ENCODE measurements at regions not wholly inside any gene's neighbourhood (a gene's known extent, or its start where the extent isn't known, plus 50 kb on each side); places are given as distances from the start of the nearest gene placed in this dataset.
"Not testable (repeated sequence)": the region's sequence is repeated elsewhere in the genome, so short reads cannot be mapped to it uniquely, and the experiment has no call there.

DNA sequence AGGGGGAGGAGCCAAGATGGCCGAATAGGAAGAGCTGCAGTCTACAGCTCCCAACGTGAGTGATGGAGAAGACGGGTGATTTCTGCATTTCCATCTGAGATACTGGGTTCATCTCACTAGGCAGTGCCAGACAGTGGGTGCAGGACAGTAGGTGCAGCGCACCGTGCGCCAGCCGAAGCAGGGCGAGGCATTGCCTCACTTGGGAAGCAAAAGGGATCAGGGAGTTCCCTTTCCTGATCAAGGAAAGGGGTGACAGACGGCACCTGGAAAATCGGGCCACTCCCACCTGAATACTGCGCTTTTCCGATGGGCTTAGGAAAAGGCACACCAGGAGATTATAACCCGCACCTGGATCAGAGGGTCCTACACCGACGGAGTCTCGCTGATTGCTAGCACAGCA, 121.1 kb upstream of the SESTD1 start:
- not testable (repeated sequence) for H3K4me3 ChIP-seq (ENCODE audit: low read depth, low read length); H3K27me3 ChIP-seq (ENCODE audit: control insufficient read depth, insufficient read depth, low read length); H3K36me3 ChIP-seq (ENCODE audit: control insufficient read depth, insufficient read depth, low read length); DNase-seq (ENCODE audit: low read depth); FAIRE-seq

DNA sequence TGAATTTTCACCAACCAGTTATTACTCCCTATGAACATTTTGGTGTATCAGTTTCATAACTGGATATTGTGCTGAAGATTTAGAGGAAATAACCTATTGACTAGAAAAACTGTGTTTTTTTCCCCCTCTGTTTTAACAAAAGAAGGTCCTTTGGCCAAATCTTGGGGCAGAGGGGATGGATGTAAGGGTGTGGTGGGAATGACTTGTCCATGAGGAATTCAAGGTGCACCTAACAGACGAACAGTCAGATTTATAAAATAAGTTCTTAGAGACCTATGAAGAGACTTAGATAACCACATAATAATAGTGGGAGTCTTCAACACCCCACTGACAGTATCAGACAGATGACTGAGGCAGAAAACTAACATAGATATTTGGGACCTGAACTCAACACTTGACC, 119.3 kb upstream of the SESTD1 start:
- TF ChIP-seq, protein P1, sequence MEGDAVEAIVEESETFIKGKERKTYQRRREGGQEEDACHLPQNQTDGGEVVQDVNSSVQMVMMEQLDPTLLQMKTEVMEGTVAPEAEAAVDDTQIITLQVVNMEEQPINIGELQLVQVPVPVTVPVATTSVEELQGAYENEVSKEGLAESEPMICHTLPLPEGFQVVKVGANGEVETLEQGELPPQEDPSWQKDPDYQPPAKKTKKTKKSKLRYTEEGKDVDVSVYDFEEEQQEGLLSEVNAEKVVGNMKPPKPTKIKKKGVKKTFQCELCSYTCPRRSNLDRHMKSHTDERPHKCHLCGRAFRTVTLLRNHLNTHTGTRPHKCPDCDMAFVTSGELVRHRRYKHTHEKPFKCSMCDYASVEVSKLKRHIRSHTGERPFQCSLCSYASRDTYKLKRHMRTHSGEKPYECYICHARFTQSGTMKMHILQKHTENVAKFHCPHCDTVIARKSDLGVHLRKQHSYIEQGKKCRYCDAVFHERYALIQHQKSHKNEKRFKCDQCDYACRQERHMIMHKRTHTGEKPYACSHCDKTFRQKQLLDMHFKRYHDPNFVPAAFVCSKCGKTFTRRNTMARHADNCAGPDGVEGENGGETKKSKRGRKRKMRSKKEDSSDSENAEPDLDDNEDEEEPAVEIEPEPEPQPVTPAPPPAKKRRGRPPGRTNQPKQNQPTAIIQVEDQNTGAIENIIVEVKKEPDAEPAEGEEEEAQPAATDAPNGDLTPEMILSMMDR (IDR thresholded peaks at IDR 0.05; ENCODE audit: insufficient read depth, low read length, severe bottlenecking): no peak
- H3K36me3 ChIP-seq (ENCODE audit: control insufficient read depth, insufficient read depth, low read length): no peaks in the 10 kb centered on the region
- no peak for DNase-seq (ENCODE audit: low read depth)
- no peak for FAIRE-seq
- H3K27me3 ChIP-seq (ENCODE audit: control insufficient read depth, insufficient read depth, low read length): no peaks in the 10 kb centered on the region
- no peak overlapping the region for H3K4me3 ChIP-seq (ENCODE audit: low read depth, low read length)

DNA sequence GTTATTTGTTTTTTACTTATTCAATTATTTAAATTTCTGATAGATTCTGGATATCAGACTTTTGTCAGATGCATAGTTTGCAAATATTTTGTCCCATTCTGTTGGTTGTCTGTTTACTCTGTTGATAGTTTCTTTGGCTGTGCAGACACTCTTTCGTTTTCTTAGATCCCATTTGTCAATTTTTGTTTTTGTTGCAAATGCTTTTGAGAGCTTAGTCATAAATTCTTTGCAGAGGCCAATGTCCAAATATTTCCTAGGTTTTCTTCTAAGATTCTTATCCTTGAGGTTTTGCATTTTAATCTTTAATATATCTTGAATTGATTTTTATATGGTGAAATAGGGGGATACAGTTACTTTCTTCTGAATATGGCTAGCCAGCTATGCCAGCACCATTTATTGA, 112.7 kb upstream of the SESTD1 start:
- TF ChIP-seq, protein P1 (IDR thresholded peaks at IDR 0.05; ENCODE audit: insufficient read depth, low read length, severe bottlenecking): no peak

DNA sequence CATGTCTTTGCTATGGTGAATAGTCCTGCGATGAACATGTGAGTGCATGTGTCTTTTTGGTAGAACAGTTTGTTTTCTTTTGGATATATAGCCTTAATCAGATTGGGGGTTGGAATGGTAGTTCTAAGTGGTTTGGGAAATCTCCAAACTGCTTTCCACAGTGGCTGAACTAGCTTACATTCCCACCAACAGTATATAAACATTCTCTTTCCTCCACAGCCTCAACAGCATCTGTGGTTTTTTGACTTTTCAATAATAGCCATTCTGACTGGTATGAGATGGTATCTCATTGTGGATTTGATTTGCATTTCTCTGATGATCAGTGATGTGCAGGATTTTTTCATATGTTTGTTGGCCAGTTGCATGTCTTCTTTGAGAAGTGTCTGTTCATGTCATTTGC, 112.2 kb upstream of the SESTD1 start:
- H3K4me3 ChIP-seq (ENCODE audit: low read depth, low read length): no peak overlapping the region
- DNase-seq (ENCODE audit: low read depth): no peak
- FAIRE-seq: no peak
- TF ChIP-seq, protein P1 (IDR thresholded peaks at IDR 0.05; ENCODE audit: insufficient read depth, low read length, severe bottlenecking): no peak
- no peaks in the 10 kb centered on the region for H3K27me3 ChIP-seq (ENCODE audit: control insufficient read depth, insufficient read depth, low read length)
- no peaks in the 10 kb centered on the region for H3K36me3 ChIP-seq (ENCODE audit: control insufficient read depth, insufficient read depth, low read length)

More for the DNA sequence above, 112.7 kb upstream of the SESTD1 start:
- no peaks in the 10 kb centered on the region for H3K36me3 ChIP-seq (ENCODE audit: control insufficient read depth, insufficient read depth, low read length)
- no peak overlapping the region for H3K4me3 ChIP-seq (ENCODE audit: low read depth, low read length)
- no peak for DNase-seq (ENCODE audit: low read depth)
- FAIRE-seq: no peak
- H3K27me3 ChIP-seq (ENCODE audit: control insufficient read depth, insufficient read depth, low read length): no peaks in the 10 kb centered on the region

DNA sequence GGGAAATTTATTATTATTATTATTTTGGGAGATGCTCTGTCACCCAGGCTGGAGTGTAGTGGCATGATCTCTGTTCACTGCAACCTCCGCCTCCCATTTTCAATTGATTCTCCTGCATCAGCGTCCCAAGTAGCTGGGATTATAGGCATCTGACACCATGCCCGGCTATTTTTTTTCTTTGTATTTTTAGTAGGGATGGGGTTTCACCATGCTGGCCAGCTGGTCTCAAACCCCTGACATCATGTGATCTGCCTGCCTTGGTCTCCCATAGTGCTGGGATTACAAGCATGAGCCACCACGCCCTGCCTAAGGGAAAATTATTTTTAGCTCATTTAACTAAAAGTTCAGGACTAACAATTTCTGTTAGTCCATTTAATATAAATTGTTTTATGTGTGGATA, 109.2 kb upstream of the SESTD1 start:
- no peak for FAIRE-seq
- H3K4me3 ChIP-seq (ENCODE audit: low read depth, low read length): no peak overlapping the region

DNA sequence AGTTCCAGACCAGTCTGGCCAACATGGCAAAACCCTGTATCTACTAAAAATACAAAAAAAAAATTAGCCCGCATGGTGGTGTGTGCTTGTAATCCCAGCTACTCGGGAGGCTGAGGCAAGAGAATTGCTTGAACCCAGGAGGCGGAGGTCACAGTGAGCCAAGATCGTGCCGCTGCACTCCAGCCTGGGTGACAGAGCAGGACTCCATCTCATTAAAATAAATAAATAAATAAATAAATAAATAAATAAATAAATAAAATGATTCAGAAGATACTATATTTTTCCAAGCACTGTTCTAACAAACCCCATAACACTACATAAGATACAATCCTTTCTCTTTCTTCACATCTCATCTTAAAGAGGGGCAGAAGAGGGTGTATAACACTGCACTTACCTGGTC, 100.9 kb upstream of the SESTD1 start:
- not testable (repeated sequence) for H3K36me3 ChIP-seq (ENCODE audit: control insufficient read depth, insufficient read depth, low read length); H3K27me3 ChIP-seq (ENCODE audit: control insufficient read depth, insufficient read depth, low read length); DNase-seq (ENCODE audit: low read depth); FAIRE-seq; H3K4me3 ChIP-seq (ENCODE audit: low read depth, low read length)

More for the DNA sequence above, 109.2 kb upstream of the SESTD1 start:
- H3K36me3 ChIP-seq (ENCODE audit: control insufficient read depth, insufficient read depth, low read length): no peaks in the 10 kb centered on the region
- DNase-seq (ENCODE audit: low read depth): no peak
- TF ChIP-seq, protein P1 (IDR thresholded peaks at IDR 0.05; ENCODE audit: insufficient read depth, low read length, severe bottlenecking): no peak
- H3K27me3 ChIP-seq (ENCODE audit: control insufficient read depth, insufficient read depth, low read length): no peaks in the 10 kb centered on the region

DNA sequence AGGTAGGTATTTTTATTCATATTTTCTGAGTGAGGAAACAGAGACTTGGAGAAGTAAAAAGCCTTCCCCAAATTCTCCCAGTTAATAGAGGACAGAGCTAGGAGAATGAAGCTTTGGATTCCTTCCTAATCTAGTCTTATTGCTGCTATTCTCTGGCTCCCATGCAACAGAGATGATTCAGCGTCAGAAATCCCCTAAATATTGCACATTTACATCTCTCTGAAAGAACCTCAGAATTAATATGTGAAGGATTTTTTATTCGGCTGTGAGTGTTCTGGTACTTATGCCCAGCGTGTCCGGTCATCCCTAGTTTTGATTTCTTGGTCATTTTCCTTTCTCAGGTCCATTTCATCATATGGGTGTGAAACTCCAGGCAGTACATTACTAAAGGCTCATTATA, 91.2 kb upstream of the SESTD1 start:
- Histone ChIP-seq H3K36me3 (ENCODE audit: control insufficient read depth, insufficient read depth, low read length) (no peaks in the 10 kb centered on the region), H3K27me3 (ENCODE audit: control insufficient read depth, insufficient read depth, low read length) (no peaks in the 10 kb centered on the region), H3K4me3 (ENCODE audit: low read depth, low read length) (no peak overlapping the region)
- FAIRE-seq (no peak), DNase-seq (ENCODE audit: low read depth) (no peak)
- TF ChIP-seq, protein P1 (IDR thresholded peaks at IDR 0.05; ENCODE audit: insufficient read depth, low read length, severe bottlenecking): no peak

Data from bronchial epithelial cell (primary cell).